DND-41 (cell line): ENCODE measurements at regions not wholly inside any gene's neighbourhood (a gene's known extent, or its start where the extent isn't known, plus 50 kb on each side); places are given as distances from the start of the nearest gene placed in this dataset.

Experiments used
- EZH2 ChIP-seq: IDR thresholded peaks from 3 replicates; pipeline ENCODE4 v1.6.1; 2012; ENCODE audit warnings: borderline replicate concordance, low read depth, mild to moderate bottlenecking, moderate library complexity, low read length, inconsistent platforms; ENCODE audit not compliant: severe bottlenecking
- TF ChIP-seq, protein P1 (sequence below): IDR thresholded peaks from 2 replicates; pipeline ENCODE4 v1.5.1; 2012; ENCODE audit warnings: borderline replicate concordance, low read length, moderate library complexity, mild to moderate bottlenecking; ENCODE audit not compliant: poor library complexity, severe bottlenecking; ENCODE audit errors: extremely low read depth

DNA sequence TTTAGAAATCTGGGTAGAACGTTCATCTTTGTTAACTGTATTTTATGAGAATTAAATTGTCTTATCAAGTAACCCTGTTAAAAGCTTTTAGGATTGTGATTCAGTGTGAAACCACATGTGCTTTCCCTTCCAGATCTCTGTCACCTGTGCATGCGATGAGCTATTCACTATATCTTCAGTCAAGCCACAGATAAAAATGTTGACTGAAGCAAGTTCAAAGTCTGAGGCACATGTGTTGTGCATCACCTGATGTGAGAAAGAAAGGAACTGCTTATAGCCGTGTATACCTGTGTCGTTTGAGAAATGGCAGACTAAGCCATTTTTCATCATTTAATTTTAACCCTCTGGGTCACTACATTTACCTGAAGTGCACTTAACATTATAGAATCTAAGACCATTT lies 1088.9 kb upstream of the TENM4 start:
- TF ChIP-seq, protein P1, sequence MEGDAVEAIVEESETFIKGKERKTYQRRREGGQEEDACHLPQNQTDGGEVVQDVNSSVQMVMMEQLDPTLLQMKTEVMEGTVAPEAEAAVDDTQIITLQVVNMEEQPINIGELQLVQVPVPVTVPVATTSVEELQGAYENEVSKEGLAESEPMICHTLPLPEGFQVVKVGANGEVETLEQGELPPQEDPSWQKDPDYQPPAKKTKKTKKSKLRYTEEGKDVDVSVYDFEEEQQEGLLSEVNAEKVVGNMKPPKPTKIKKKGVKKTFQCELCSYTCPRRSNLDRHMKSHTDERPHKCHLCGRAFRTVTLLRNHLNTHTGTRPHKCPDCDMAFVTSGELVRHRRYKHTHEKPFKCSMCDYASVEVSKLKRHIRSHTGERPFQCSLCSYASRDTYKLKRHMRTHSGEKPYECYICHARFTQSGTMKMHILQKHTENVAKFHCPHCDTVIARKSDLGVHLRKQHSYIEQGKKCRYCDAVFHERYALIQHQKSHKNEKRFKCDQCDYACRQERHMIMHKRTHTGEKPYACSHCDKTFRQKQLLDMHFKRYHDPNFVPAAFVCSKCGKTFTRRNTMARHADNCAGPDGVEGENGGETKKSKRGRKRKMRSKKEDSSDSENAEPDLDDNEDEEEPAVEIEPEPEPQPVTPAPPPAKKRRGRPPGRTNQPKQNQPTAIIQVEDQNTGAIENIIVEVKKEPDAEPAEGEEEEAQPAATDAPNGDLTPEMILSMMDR, result no peak
- TF ChIP-seq EZH2, result no peak
